GM12878 (cell line): ENCODE measurements at regions not wholly inside any gene's neighbourhood (a gene's known extent, or its start where the extent isn't known, plus 50 kb on each side); places are given as distances from the start of the nearest gene placed in this dataset.
"Not testable (repeated sequence)": the region's sequence is repeated elsewhere in the genome, so short reads cannot be mapped to it uniquely, and the experiment has no call there.

Source experiments
- ATAC-seq: fragments of 200-7000 bp; cut with Tn5 transposase; 3 replicates; pipeline ENCODE4 v1.9.1; 2020; ENCODE audit warnings: mild to moderate bottlenecking, moderate library complexity
- BruUV-seq: library from RNA; stranded (reverse); fragments of 400-500 nt; replicated peaks from 2 replicates; lab custom pipeline; 2021; lab: Mats Ljungman, UMichigan
- CTCF ChIA-PET: fragments of 300-600 bp; sonication (Branson Sonifier 250); formaldehyde crosslinking; extraction: SDS; loops from one replicate; lab custom pipeline; 2021; ENCODE audit warnings: inconsistent platforms; lab: Yijun Ruan, JAX
- POLR2A ChIA-PET: fragments of 350-600 bp; formaldehyde crosslinking; extraction: SDS; loops from one replicate; lab custom pipeline; 2021; ENCODE audit warnings: inconsistent platforms; lab: Charles Lee
- RAD21 ChIA-PET: fragments of 300-600 bp; sonication (Branson Sonifier 250); formaldehyde crosslinking; loops from one replicate; lab custom pipeline; 2023; ENCODE audit warnings: antibody characterized with exemption; ENCODE audit not compliant: unreplicated experiment; lab: Charles Lee
- SMC1A ChIA-PET: fragments of 300-600 bp; sonication (Branson Sonifier 250); formaldehyde crosslinking; loops from one replicate; lab custom pipeline; 2023; ENCODE audit not compliant: unreplicated experiment, uncharacterized antibody; lab: Charles Lee
- DNase-seq: peaks from one replicate; pipeline ENCODE4 v3.0.0-alpha.2; 2011; ENCODE audit warnings: low read depth, low spot score
- FAIRE-seq: peaks from 3 replicates; lab custom pipeline; 2011; peaks lifted over from hg19 to GRCh38; lab: Jason Lieb, UNC
- H2AFZ ChIP-seq: 2 replicates; pipeline ENCODE4 v1.6.0; 2011; ENCODE audit warnings: low read depth, low read length, control low read depth; ENCODE audit not compliant: control insufficient read depth
- H3K27ac ChIP-seq: 2 replicates; pipeline ENCODE4 v1.5.1; 2011; ENCODE audit warnings: control low read depth; ENCODE audit not compliant: control insufficient read depth, insufficient read depth
- H3K27me3 ChIP-seq, 2 experiments: replicated peaks in 1 of 2; 2 replicates each; pipeline versions ENCODE4 v1.6.0 to v1.6.1; 2011; ENCODE audit warnings: low read length in 1 of 2; ENCODE audit not compliant: control insufficient read depth in 2 of 2, insufficient read depth in 2 of 2
- H3K36me3 ChIP-seq, 2 experiments: 2 replicates each; pipeline ENCODE4 v1.5.1; 2011; ENCODE audit warnings: low read length in 1 of 2; ENCODE audit not compliant: control insufficient read depth in 2 of 2, insufficient read depth in 2 of 2
- H3K4me1 ChIP-seq: 2 replicates; pipeline ENCODE4 v1.6.1; 2011; ENCODE audit warnings: mild to moderate bottlenecking, low read length, moderate library complexity, mixed read lengths; ENCODE audit not compliant: control insufficient read depth, insufficient read depth
- H3K4me2 ChIP-seq: 2 replicates; pipeline ENCODE4 v1.6.0; 2011; ENCODE audit warnings: control low read depth; ENCODE audit not compliant: control insufficient read depth, insufficient read depth
- H3K4me3 ChIP-seq: fragments of 200-600 bp; sonication (generic); 2 replicates; pipeline ENCODE4 v1.5.1; 2016
- H3K79me2 ChIP-seq: 2 replicates; pipeline ENCODE4 v1.6.0; 2011; ENCODE audit warnings: low read length; ENCODE audit not compliant: control insufficient read depth, insufficient read depth
- H3K9ac ChIP-seq: 2 replicates; pipeline ENCODE4 v1.8.0; 2011; ENCODE audit warnings: low read length, control low read depth, mixed read lengths; ENCODE audit not compliant: control insufficient read depth, insufficient read depth
- H3K9me3 ChIP-seq: replicated peaks from 3 replicates; pipeline ENCODE4 v1.5.1; 2011; ENCODE audit warnings: mild to moderate bottlenecking, low read length; ENCODE audit not compliant: control insufficient read depth, insufficient read depth
- H4K20me1 ChIP-seq: 2 replicates; pipeline ENCODE4 v1.6.0; 2011; ENCODE audit not compliant: control insufficient read depth, insufficient read depth
- CHD1 ChIP-seq: IDR thresholded peaks from 2 replicates; pipeline ENCODE4 v1.6.1; 2012; ENCODE audit warnings: low read depth, low read length, improper control_type of control experiment
- HDAC6 ChIP-seq: fragments of 200-600 bp; sonication (generic); IDR thresholded peaks from one replicate; pipeline ENCODE4 v1.8.0; 2017; ENCODE audit warnings: antibody characterized with exemption; ENCODE audit not compliant: unreplicated experiment
- JUND ChIP-seq: IDR thresholded peaks from 2 replicates; pipeline ENCODE4 v1.6.1; 2012; ENCODE audit warnings: low read depth, mild to moderate bottlenecking, low read length, improper control_type of control experiment, moderate library complexity
- RCOR1 ChIP-seq: conservative IDR thresholded peaks from 2 replicates; pipeline ENCODE4 v1.6.1; 2012; ENCODE audit warnings: low read depth, low read length, improper control_type of control experiment
- RELA ChIP-seq: fragments of 450-650 bp; IDR thresholded peaks from 2 replicates; pipeline ENCODE4 v1.8.0; 2014; ENCODE audit warnings: borderline replicate concordance; ENCODE audit not compliant: partially characterized antibody
- TAF1 ChIP-seq: IDR thresholded peaks from 2 replicates; pipeline ENCODE4 v1.6.1; 2011; ENCODE audit warnings: mild to moderate bottlenecking, low read depth, low read length, borderline replicate concordance
- YY1 ChIP-seq: IDR thresholded peaks from 2 replicates; pipeline ENCODE4 v1.6.1; 2011; ENCODE audit warnings: low read depth, mild to moderate bottlenecking, low read length
- ZNF207 ChIP-seq: fragments of 450-650 bp; IDR thresholded peaks from 2 replicates; pipeline ENCODE4 v1.6.1; 2014; ENCODE audit warnings: antibody characterized with exemption, mild to moderate bottlenecking, borderline replicate concordance
- WGBS: methylation state at CpG from one replicate; pipeline ENCODE4 v1.1.6; 2016; ENCODE audit warnings: low lambda C conversion rate; ENCODE audit not compliant: insufficient replicate concordance, insufficient coverage; ENCODE audit errors: missing lambda C conversion rate; 5-methylcytosine and 5-hydroxymethylcytosine counted together
- in situ Hi-C: fragments of 300-500 bp; cut with MboI; formaldehyde crosslinking; loops from 9 replicates; pipeline ENCODE4 v1.14.3; 2018; ENCODE audit warnings: mixed read lengths
- intact Hi-C: fragments of 100-400 bp; cut with micrococcal nuclease; formaldehyde crosslinking; loops from one replicate; pipeline ENCODE4 v1.14.2; 2022; ENCODE audit not compliant: unreplicated experiment
- TF ChIP-seq, protein P1 (sequence below): IDR thresholded peaks from 2 replicates; pipeline ENCODE4 v1.6.1; 2011; ENCODE audit warnings: mild to moderate bottlenecking, low read depth, low read length, moderate library complexity; ENCODE audit not compliant: insufficient replicate concordance

DNA sequence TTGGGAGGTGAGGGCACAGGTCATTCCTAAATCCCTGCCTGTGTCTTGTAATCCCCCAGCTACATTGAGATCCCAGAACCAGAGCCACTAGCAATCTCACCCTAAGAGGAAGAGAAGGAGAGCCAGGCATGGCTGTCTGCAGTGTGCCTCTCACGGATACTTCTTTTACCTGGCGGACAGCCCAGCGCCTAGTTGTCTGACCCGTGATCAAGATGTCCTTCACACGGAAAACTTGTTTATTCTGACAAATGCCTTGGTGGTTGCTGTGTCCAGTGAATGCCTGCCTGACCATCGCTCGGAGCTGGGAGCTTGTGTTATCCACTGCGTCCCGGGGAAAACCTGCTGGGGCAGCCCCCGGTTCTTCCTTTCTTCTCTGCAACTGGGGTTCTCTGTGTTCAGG is 140.5 kb upstream of the WSCD1 start (continued):
- TF ChIP-seq CHD1 (no peak), JUND (no peak), TAF1 (no peak), ZNF207 (no peak), HDAC6 (no peak)
- TF ChIP-seq, all 136 proteins: peak for 0

DNA sequence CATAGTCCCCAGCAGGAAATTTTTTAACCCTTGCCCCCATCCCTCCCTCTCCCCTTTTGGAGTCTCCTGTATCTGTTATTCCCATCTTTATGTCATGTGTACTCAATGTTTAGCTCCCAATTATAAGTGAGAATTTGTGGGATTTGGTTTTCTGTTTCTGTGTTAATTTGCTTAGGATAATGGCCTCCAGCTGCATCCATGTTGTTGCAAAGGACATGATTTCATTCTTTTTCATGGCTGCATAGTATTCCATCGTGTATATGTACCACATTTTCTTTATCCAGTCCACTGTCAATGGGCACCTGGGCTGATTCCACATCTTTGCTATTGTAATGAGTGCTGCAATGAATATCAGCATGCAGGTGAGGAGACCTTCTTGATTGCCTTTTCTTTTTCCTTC is 139.6 kb upstream of the WSCD1 start:
- intact Hi-C loops, H2AFZ ChIP-seq, in situ Hi-C loops, H3K36me3 ChIP-seq, H3K4me3 ChIP-seq, H3K4me2 ChIP-seq, H3K9me3 ChIP-seq, BruUV-seq, H3K9ac ChIP-seq, FAIRE-seq, H3K27me3 ChIP-seq, POLR2A ChIA-PET, H4K20me1 ChIP-seq, H3K79me2 ChIP-seq, H3K27ac ChIP-seq, H3K4me1 ChIP-seq, SMC1A ChIA-PET, RAD21 ChIA-PET, DNase-seq, ATAC-seq: not testable (repeated sequence)
- CTCF ChIA-PET: interaction anchor here (0.7 kb wide), 1 partner anchor 180 kb away, joined by 3 read pairs; no protein-coding TSS in a partner anchor
- 0% methylated on average over 1 of the region's 1 CpG for WGBS

DNA sequence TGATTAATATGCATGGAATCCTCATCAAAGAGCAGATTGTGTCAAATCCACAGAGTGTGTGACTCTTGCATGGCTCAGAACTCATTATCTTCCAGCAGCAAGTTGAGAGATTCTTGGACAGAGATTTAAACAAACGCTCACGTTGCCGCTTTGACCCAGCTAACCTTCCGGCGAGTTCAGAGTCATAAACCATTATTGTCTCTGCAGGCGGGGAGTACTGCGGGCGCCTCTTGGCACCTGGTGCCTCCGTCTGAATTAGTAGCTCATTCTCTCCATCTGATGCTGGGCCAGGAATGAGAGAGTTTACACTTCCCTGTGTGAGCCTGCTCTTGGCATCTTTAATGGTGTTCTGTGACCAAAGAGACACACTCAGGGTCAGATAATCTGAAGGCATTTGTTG is 138.6 kb upstream of the WSCD1 start:
- SMC1A ChIA-PET: no interaction called here
- no peaks in the 10 kb centered on the region for H3K9me3 ChIP-seq
- H2AFZ ChIP-seq: no peak overlapping the region
- POLR2A ChIA-PET: no interaction called here
- RAD21 ChIA-PET: no interaction called here
- H3K4me3 ChIP-seq: no peak overlapping the region
- in situ Hi-C loops (no loop called here), intact Hi-C loops (no loop called here)
- no peaks in the 10 kb centered on the region for H4K20me1 ChIP-seq
- H3K4me1 ChIP-seq: no peaks in the 10 kb centered on the region
- H3K9ac ChIP-seq: no peak overlapping the region
- TF ChIP-seq RELA: no peak
- TF ChIP-seq RCOR1: no peak
- no peak for TF ChIP-seq YY1
- TF ChIP-seq, protein P1, sequence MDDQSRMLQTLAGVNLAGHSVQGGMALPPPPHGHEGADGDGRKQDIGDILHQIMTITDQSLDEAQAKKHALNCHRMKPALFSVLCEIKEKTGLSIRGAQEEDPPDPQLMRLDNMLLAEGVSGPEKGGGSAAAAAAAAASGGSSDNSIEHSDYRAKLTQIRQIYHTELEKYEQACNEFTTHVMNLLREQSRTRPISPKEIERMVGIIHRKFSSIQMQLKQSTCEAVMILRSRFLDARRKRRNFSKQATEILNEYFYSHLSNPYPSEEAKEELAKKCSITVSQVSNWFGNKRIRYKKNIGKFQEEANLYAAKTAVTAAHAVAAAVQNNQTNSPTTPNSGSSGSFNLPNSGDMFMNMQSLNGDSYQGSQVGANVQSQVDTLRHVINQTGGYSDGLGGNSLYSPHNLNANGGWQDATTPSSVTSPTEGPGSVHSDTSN: no peak
- ATAC-seq (no peak), DNase-seq (no peak), FAIRE-seq (no peak)
- no peak overlapping the region for H3K27ac ChIP-seq
- no peaks in the 10 kb centered on the region for H3K36me3 ChIP-seq
- no peaks in the 10 kb centered on the region for H3K79me2 ChIP-seq
- no TSS peak for BruUV-seq
- no peak overlapping the region for H3K4me2 ChIP-seq
- CTCF ChIA-PET: no interaction called here
- 88% methylated on average over 9 of the region's 9 CpGs for WGBS
- H3K27me3 ChIP-seq: no peaks in the 10 kb centered on the region
